Transverse colon (tissue), 4 donors: ENCODE measurements at regions not wholly inside any gene's neighbourhood (a gene's known extent, or its start where the extent isn't known, plus 50 kb on each side); places are given as distances from the start of the nearest gene placed in this dataset.

Experiments used
- CTCF ChIP-seq, 5 experiments: fragments of 200-600 bp in 3 of 5; fragments of 450-650 bp in 2 of 5; sonication (generic) in 3 of 5; IDR thresholded peaks; 1 replicate in 2 of 5; 2 replicates in 3 of 5; pipeline ENCODE4 v1.5.1; 2016 to 2017; ENCODE audit warnings: antibody characterized with exemption in 5 of 5, inconsistent platforms in 3 of 5, mild to moderate bottlenecking in 2 of 5, moderate library complexity in 1 of 5
- EP300 ChIP-seq: sonication (generic); formaldehyde crosslinking; IDR thresholded peaks from one replicate; pipeline ENCODE4 v1.6.1; 2017; ENCODE audit warnings: antibody characterized with exemption, low read depth
- POLR2A ChIP-seq: fragments of 450-650 bp; IDR thresholded peaks from one replicate; pipeline ENCODE4 v1.6.1; 2016; ENCODE audit warnings: antibody characterized with exemption, mild to moderate bottlenecking, moderate library complexity
- POLR2AphosphoS5 ChIP-seq, 3 donors: sonication (generic); formaldehyde crosslinking; IDR thresholded peaks; one replicate each; pipeline ENCODE4 v1.6.1; 2016; ENCODE audit warnings: antibody characterized with exemption in 3 of 3

- TF ChIP-seq CTCF (IDR thresholded peaks at IDR 0.05) (no peak), POLR2A (no peak), POLR2AphosphoS5 (IDR thresholded peaks at IDR 0.05) (no peak), EP300 (no peak)
Observed at GRCh38 chr7:22630069-22630468, 96.9 kb upstream of the IL6 start.
